HUES64 (cell line): ENCODE measurements at regions not wholly inside any gene's neighbourhood (a gene's known extent, or its start where the extent isn't known, plus 50 kb on each side); places are given as distances from the start of the nearest gene placed in this dataset.
A peak's percentile ranks its signal among the peaks of the same experiment; 100 is the strongest.

Experiments used
- H3K27ac ChIP-seq: 2 replicates; pipeline ENCODE4 v1.7.0; 2013; ENCODE audit warnings: low read depth, low read length, inconsistent platforms
- H3K27me3 ChIP-seq: 2 replicates; pipeline ENCODE4 v1.6.1; 2013; ENCODE audit warnings: mild to moderate bottlenecking, low read length; ENCODE audit not compliant: insufficient read depth
- H3K36me3 ChIP-seq: 2 replicates; pipeline ENCODE4 v1.6.1; 2013; ENCODE audit warnings: mild to moderate bottlenecking, low read length; ENCODE audit not compliant: insufficient read depth
- H3K4me1 ChIP-seq: 2 replicates; pipeline ENCODE4 v1.6.1; 2013; ENCODE audit warnings: mild to moderate bottlenecking, low read length, moderate library complexity; ENCODE audit not compliant: insufficient read depth
- H3K4me3 ChIP-seq: 2 replicates; pipeline ENCODE4 v1.5.1; 2013; ENCODE audit warnings: mild to moderate bottlenecking, low read length, moderate library complexity
- H3K9ac ChIP-seq: 2 replicates; pipeline ENCODE4 v1.6.1; 2013; ENCODE audit warnings: mild to moderate bottlenecking, low read depth, low read length
- H3K9me3 ChIP-seq: 2 replicates; pipeline ENCODE4 v1.6.1; 2013; ENCODE audit warnings: low read depth, low read length; ENCODE audit not compliant: insufficient read depth
- WGBS: fragments of 150-250, 120-280 bp; methylation state at CpG from one replicate; pipeline ENCODE4 v1.1.7; 2013; ENCODE audit warnings: missing lambda C conversion rate; 5-methylcytosine and 5-hydroxymethylcytosine counted together

GRCh38 chr14:26887847-26888246 is 290.0 kb upstream of the NOVA1 start:
- Histone ChIP-seq H3K9ac (no peak overlapping the region), H3K9me3 (peaks cover 12% of the 10 kb centered on the region), H3K4me3 (no peak overlapping the region), H3K4me1 (no peaks in the 10 kb centered on the region), H3K36me3 (no peaks in the 10 kb centered on the region), H3K27ac (no peak overlapping the region), H3K27me3 (no peaks in the 10 kb centered on the region)
- WGBS, result 95% methylated on average over 1 of the region's 1 CpG

GRCh38 chr14:26888592-26888991 is 290.8 kb upstream of the NOVA1 start:
- Histone ChIP-seq H3K9ac (no peak overlapping the region), H3K27me3 (no peaks in the 10 kb centered on the region), H3K27ac (no peak overlapping the region), H3K4me1 (no peaks in the 10 kb centered on the region), H3K9me3 (peaks cover 6% of the 10 kb centered on the region; the same call in 1 of the 2 replicates), H3K36me3 (no peaks in the 10 kb centered on the region), H3K4me3 (no peak overlapping the region)
- WGBS, result 93% methylated on average over 1 of the region's 1 CpG

- Histone ChIP-seq H3K27ac (no peak overlapping the region), H3K4me3 (no peak overlapping the region), H3K4me1 (no peaks in the 10 kb centered on the region), H3K9me3 (peaks cover 16% of the 10 kb centered on the region; the same call in 1 of the 2 replicates), H3K9ac (no peak overlapping the region), H3K36me3 (no peaks in the 10 kb centered on the region), H3K27me3 (no peaks in the 10 kb centered on the region)
- WGBS, result 88% methylated on average over 3 of the region's 3 CpGs
Measured at GRCh38 chr14:26896447-26896846, 298.6 kb upstream of the NOVA1 start.

- Histone ChIP-seq H3K9ac (no peak overlapping the region), H3K4me1 (no peaks in the 10 kb centered on the region)
Measured at GRCh38 chr14:26897196-26897595, 299.4 kb upstream of the NOVA1 start.

GRCh38 chr14:26905229-26905628 is 307.4 kb upstream of the NOVA1 start:
- Histone ChIP-seq H3K4me1 (no peaks in the 10 kb centered on the region), H3K27ac (no peak overlapping the region), H3K36me3 (no peaks in the 10 kb centered on the region), H3K4me3 (no peak overlapping the region), H3K9me3 (peaks cover 7% of the 10 kb centered on the region; the same call in 1 of the 2 replicates), H3K27me3 (no peaks in the 10 kb centered on the region), H3K9ac (no peak overlapping the region)
- 100% methylated on average over 2 of the region's 3 CpGs for WGBS

More at GRCh38 chr14:26897196-26897595, 299.4 kb upstream of the NOVA1 start:
- Histone ChIP-seq H3K4me3 (no peak overlapping the region), H3K36me3 (no peaks in the 10 kb centered on the region), H3K9me3 (peaks cover 16% of the 10 kb centered on the region; the same call in 1 of the 2 replicates), H3K27ac (no peak overlapping the region), H3K27me3 (no peaks in the 10 kb centered on the region)

- Histone ChIP-seq H3K4me3 (no peak overlapping the region), H3K9me3 (peaks cover 3% of the 10 kb centered on the region; the same call in 1 of the 2 replicates), H3K9ac (no peak overlapping the region), H3K27ac (no peak overlapping the region), H3K27me3 (no peaks in the 10 kb centered on the region), H3K36me3 (no peaks in the 10 kb centered on the region), H3K4me1 (no peaks in the 10 kb centered on the region)
Measured at GRCh38 chr14:26913786-26914185, 316.0 kb upstream of the NOVA1 start.

GRCh38 chr14:26917086-26917485 is 319.3 kb upstream of the NOVA1 start:
- 0% methylated on average over 1 of the region's 1 CpG for WGBS
- Histone ChIP-seq H3K9me3 (peaks cover 3% of the 10 kb centered on the region; the same call in 1 of the 2 replicates), H3K27ac (no peak overlapping the region)

GRCh38 chr14:26925876-26926584 is 328.2 kb upstream of the NOVA1 start:
- Histone ChIP-seq H3K36me3 (no peaks in the 10 kb centered on the region), H3K27me3 (no peaks in the 10 kb centered on the region), H3K9me3 (no peaks in the 10 kb centered on the region), H3K9ac (no peak overlapping the region), H3K4me1 (peaks cover 40% of the 10 kb centered on the region), H3K27ac (peak overlapping the region; percentile 31; the same call in 1 of the 2 replicates), H3K4me3 (no peak overlapping the region)
- 81% methylated on average over 7 of the region's 8 CpGs for WGBS

More at GRCh38 chr14:26917086-26917485, 319.3 kb upstream of the NOVA1 start:
- no peaks in the 10 kb centered on the region for H3K4me1 ChIP-seq
- no peaks in the 10 kb centered on the region for H3K36me3 ChIP-seq
- H3K27me3 ChIP-seq, result no peaks in the 10 kb centered on the region
- H3K9ac ChIP-seq, result no peak overlapping the region
- H3K4me3 ChIP-seq, result no peak overlapping the region

GRCh38 chr14:26926585-26926984 is 328.8 kb upstream of the NOVA1 start:
- Histone ChIP-seq H3K27ac (peak overlapping the region; percentile 31; the same call in 1 of the 2 replicates), H3K27me3 (no peaks in the 10 kb centered on the region), H3K9me3 (no peaks in the 10 kb centered on the region), H3K36me3 (no peaks in the 10 kb centered on the region), H3K9ac (no peak overlapping the region), H3K4me1 (peaks cover 40% of the 10 kb centered on the region), H3K4me3 (no peak overlapping the region)
- no CpG with 5 or more reads among the region's 3 CpGs for WGBS

GRCh38 chr14:26928019-26928418 is 330.2 kb upstream of the NOVA1 start:
- 75% methylated on average over 1 of the region's 2 CpGs for WGBS
- Histone ChIP-seq H3K4me1 (peaks cover 40% of the 10 kb centered on the region), H3K9ac (no peak overlapping the region), H3K4me3 (no peak overlapping the region), H3K27ac (no peak overlapping the region), H3K27me3 (no peaks in the 10 kb centered on the region), H3K9me3 (no peaks in the 10 kb centered on the region), H3K36me3 (no peaks in the 10 kb centered on the region)

- no peaks in the 10 kb centered on the region for H3K9me3 ChIP-seq
- no peak overlapping the region for H3K27ac ChIP-seq
- H3K4me1 ChIP-seq, result peaks cover 40% of the 10 kb centered on the region
- H3K27me3 ChIP-seq, result no peaks in the 10 kb centered on the region
- H3K36me3 ChIP-seq, result no peaks in the 10 kb centered on the region
- no peak overlapping the region for H3K9ac ChIP-seq
- WGBS, result 69% methylated on average over 3 of the region's 3 CpGs
- no peak overlapping the region for H3K4me3 ChIP-seq
Measured at GRCh38 chr14:26929361-26929760, 331.5 kb upstream of the NOVA1 start.
